LHCN-M2 (cell line): ENCODE measurements at regions not wholly inside any gene's neighbourhood (a gene's known extent, or its start where the extent isn't known, plus 50 kb on each side); places are given as distances from the start of the nearest gene placed in this dataset.

Source experiments
- DNase-seq: peaks from one replicate; pipeline ENCODE4 v3.0.0-alpha.2; 2012; ENCODE audit warnings: low read depth

DNA sequence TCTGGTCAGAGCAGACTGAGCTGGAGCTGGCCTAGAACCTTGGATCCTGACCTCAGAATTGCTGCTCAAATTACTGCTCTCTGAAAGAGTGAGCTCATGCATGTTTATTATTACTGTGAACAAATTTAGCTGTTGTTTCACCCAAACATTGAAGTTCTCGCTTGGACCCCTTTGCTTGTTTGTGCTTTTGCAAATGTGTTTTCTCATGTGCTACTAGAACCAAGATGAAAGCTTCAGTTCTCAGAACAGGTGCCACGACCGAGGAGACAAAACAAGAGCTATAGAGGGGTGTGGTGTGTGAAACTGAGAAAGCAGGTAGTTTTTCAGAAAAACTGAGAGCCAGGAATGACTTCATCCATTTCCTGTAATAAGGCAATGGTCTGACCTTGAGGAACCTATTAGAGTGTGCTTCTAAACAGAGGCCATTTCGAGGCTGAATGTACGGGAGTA is 50.0 kb upstream of the ESR1 start:
- DNase-seq: no peak
